Heart left ventricle (tissue), 16 donors: ENCODE measurements at regions not wholly inside any gene's neighbourhood (a gene's known extent, or its start where the extent isn't known, plus 50 kb on each side); places are given as distances from the start of the nearest gene placed in this dataset.

Experiments
- ATAC-seq, 4 donors: fragments of 200-7000 bp; cut with Tn5 transposase; one replicate each; pipeline ENCODE4 v1.9.1; 2020 to 2022; ENCODE audit warnings: moderate library complexity in 4 of 4, mild to moderate bottlenecking in 3 of 4, moderate number of reproducible peaks in 1 of 4
- DNase-seq, 5 donors: peaks; one replicate each; pipeline ENCODE4 v3.0.0-alpha.2; 2020
- H3K27ac ChIP-seq, 12 donors: fragments of 200-600 bp; sonication (generic) in 4 of 12; one replicate each; pipeline versions ENCODE4 v1.5.0 to v1.8.0; 2016 to 2022; ENCODE audit warnings: mild to moderate bottlenecking in 2 of 12
- H3K27me3 ChIP-seq, 9 donors: fragments of 200-600 bp; sonication (generic) in 2 of 9; one replicate each; pipeline versions ENCODE4 v1.5.1 to v1.8.0; 2016 to 2022; ENCODE audit warnings: mild to moderate bottlenecking in 3 of 9
- H3K36me3 ChIP-seq, 9 donors: fragments of 200-600 bp; sonication (generic) in 2 of 9; one replicate each; pipeline versions ENCODE4 v1.5.0 to v1.8.0; 2018 to 2022; ENCODE audit warnings: mild to moderate bottlenecking in 2 of 9
- H3K4me1 ChIP-seq, 12 donors: fragments of 200-600 bp; sonication (generic) in 4 of 12; one replicate each; pipeline versions ENCODE4 v1.5.0 to v1.8.0; 2016 to 2022; ENCODE audit warnings: mild to moderate bottlenecking in 3 of 12
- H3K4me3 ChIP-seq, 12 donors: fragments of 200-600 bp; sonication (generic) in 4 of 12; one replicate each; pipeline versions ENCODE4 v1.5.0 to v1.8.0; 2017 to 2022; ENCODE audit warnings: mild to moderate bottlenecking in 9 of 12, moderate library complexity in 4 of 12
- H3K9me3 ChIP-seq, 12 donors: fragments of 200-600 bp; sonication (generic) in 4 of 12; one replicate each; pipeline versions ENCODE4 v1.5.0 to v1.8.0; 2016 to 2022; ENCODE audit warnings: mild to moderate bottlenecking in 1 of 12
- POLR2A ChIP-seq, 2 donors: fragments of 450-650 bp; IDR thresholded peaks; one replicate each; pipeline ENCODE4 v1.6.1; 2017; ENCODE audit warnings: antibody characterized with exemption in 2 of 2, mild to moderate bottlenecking in 2 of 2, moderate library complexity in 2 of 2
- WGBS, 4 donors: extraction: QIAGEN DNeasy Blood & Tissue Kit in 2 of 4; methylation state at CpG; one replicate each; pipeline versions ENCODE4 v1.1.5 to v1.1.7; 2013 to 2018; 5-methylcytosine and 5-hydroxymethylcytosine counted together
- intact Hi-C, 10 donors: fragments of 100-400 bp; cut with DNase I; formaldehyde crosslinking; loops; one replicate each; pipeline versions ENCODE4 v1.11.1 to v1.14.2; 2022
- TF ChIP-seq, protein P1 (sequence below), 12 donors: fragments of 200-600 bp; sonication (generic) in 4 of 12; IDR thresholded peaks; one replicate each; pipeline versions ENCODE4 v1.5.0 to v1.8.0; 2018 to 2022; ENCODE audit warnings: antibody characterized with exemption in 12 of 12, mild to moderate bottlenecking in 5 of 12
- donor health status: ischemic (EF 13 %, LVEDD 7.1; RV severe dilation, severe dysfunction).
- donor health status: healthy with polysubstance abuse.
- donor health status: DM: no; HTN: yes; CAD: no.
- donor health status: DM: no; HTN: no; CAD: no.
- donor health status: ischemic (EF 25% LVEDD 6.9; RV normal size, moderate dysfunction).
- donor health status: ischemic (EF 25% LVEDD 5.7; RV mildly dilated, moderate dysfunction).
- donor health status: healthy.
- donor health status: DM: yes; HTN: yes; CAD: no.
- donor health status: ischemic (EF 35%, LVEDD 5.7; RV mildly dilated, moderate dysfunction).
- donor health status: nonischemic (EF 11% LVEDD 7.7; RV severe dilation, severe dysfunction).
- donor health status: DM: yes; HTN: yes; CAD: no.
- donor health status: PGD.
- donor health status: ischemic (EF 29% LVEDD 5.4; RV normal size, mild dysfunction).
- donor health status: nonischemic (EF 23%, LVEDD 6.1; RV moderate dilation, normal function).

DNA sequence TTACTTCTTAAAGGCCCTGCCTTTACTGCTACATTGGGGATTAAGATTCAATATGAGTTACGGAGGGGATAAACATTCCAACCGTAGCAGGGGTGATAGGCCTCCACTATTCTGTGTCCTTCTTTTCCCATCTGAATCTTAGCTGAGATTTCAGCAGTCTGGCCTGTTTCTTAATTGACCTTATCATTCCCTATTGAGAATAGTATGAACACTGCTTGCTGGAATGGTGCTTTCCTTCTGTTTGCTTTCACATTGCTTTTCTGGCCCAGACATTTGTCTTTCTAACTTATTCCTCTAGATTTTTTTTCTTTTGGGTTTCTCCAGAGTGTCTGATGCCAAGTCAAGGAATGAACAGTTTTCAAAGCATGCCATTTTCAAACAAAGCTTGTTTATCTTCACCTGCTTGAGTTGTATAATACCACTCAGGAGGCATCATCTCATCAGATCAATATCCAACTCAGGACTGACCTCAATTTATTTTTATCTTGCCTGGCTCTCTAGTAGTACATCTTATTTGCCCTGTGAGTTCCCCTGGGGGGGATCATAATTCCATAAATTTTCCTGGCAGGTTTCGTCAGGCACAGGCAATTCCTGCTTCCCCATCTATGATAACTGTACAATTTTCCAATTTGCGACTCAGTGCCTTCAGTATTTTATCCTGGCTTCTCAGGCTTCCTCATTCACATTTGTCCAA lies 161.1 kb upstream of the STT3B start:
- WGBS, 4 donors, result 68 to 77% (median 72%) methylated on average over 4 of the region's 4 CpGs
- Histone ChIP-seq H3K4me3 (no peak overlapping the region), H3K9me3 (no peaks in the 10 kb centered on the region), H3K27me3 (no peaks in the 10 kb centered on the region), H3K4me1 (peaks cover 0 to 15% (median 0%) of the 10 kb centered on the region in 12 donors), H3K36me3 (no peaks in the 10 kb centered on the region), H3K27ac (peak overlapping the region in 2 of 12 donors; percentile 10 to 14)
- intact Hi-C loops, result no loop called here
- ATAC-seq (no peak), DNase-seq (no peak)
- no peak for TF ChIP-seq POLR2A (IDR thresholded peaks at IDR 0.05)
- TF ChIP-seq, protein P1, sequence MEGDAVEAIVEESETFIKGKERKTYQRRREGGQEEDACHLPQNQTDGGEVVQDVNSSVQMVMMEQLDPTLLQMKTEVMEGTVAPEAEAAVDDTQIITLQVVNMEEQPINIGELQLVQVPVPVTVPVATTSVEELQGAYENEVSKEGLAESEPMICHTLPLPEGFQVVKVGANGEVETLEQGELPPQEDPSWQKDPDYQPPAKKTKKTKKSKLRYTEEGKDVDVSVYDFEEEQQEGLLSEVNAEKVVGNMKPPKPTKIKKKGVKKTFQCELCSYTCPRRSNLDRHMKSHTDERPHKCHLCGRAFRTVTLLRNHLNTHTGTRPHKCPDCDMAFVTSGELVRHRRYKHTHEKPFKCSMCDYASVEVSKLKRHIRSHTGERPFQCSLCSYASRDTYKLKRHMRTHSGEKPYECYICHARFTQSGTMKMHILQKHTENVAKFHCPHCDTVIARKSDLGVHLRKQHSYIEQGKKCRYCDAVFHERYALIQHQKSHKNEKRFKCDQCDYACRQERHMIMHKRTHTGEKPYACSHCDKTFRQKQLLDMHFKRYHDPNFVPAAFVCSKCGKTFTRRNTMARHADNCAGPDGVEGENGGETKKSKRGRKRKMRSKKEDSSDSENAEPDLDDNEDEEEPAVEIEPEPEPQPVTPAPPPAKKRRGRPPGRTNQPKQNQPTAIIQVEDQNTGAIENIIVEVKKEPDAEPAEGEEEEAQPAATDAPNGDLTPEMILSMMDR (IDR thresholded peaks at IDR 0.05), result no peak

DNA sequence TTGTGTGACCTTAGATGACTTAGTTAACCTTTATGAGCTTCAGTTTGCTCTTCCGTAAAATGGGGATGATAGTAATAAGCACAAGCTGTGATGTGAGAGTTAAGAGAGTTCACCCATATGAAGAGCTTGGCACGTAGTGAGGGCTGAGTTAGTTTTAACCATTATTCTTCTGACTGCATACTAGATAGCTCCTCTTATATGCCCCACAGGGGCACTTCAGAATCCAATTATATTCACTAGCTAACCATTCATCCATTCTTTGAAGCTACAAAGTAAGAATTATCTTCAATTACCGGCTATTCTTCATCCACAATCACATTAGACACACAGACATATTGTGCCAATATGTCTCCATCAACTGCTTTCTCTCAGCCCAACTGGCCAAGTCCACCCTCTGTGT lies 159.0 kb upstream of the STT3B start:
- DNase-seq (no peak), ATAC-seq (no peak)
- Histone ChIP-seq H3K27ac (no peak overlapping the region), H3K36me3 (no peaks in the 10 kb centered on the region), H3K4me3 (no peak overlapping the region), H3K9me3 (no peaks in the 10 kb centered on the region), H3K4me1 (peaks cover 0 to 15% (median 0%) of the 10 kb centered on the region in 12 donors), H3K27me3 (no peaks in the 10 kb centered on the region)
- intact Hi-C loops, result no loop called here
- TF ChIP-seq, protein P1 (IDR thresholded peaks at IDR 0.05), result no peak
- no peak for TF ChIP-seq POLR2A (IDR thresholded peaks at IDR 0.05)
- WGBS, 4 donors, result 83 to 96% (median 89%) methylated on average over 3 of the region's 3 CpGs

DNA sequence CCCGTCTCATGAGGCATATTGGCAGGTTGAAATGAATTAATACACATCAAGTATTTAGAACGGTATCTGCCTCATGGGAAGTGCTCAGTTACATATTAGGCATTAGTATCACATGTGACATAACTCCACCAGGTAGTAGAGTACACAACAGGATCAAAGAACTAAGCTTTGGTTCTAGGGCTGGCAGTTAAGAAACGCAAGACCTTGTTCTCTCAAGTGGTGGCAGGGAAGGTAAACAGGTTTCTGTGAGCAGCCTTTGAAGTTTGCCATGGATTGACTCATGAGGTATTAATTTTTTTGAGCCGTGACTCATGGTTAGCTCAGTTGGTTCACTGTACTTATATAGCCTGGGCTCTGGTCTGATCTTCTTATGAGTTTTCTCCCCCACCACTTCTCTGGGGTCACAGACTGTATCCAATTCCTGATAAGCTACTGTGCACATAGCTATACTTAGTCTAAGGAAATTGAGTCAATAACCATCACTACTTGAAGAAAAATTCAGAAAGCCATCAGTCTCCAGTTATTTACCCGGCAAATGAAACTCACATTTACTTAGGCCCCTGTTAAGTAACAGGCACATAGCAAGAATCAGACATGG lies 155.6 kb upstream of the STT3B start:
- TF ChIP-seq POLR2A (IDR thresholded peaks at IDR 0.05), result no peak
- TF ChIP-seq, protein P1 (IDR thresholded peaks at IDR 0.05), result no peak
- Histone ChIP-seq H3K27ac (no peak overlapping the region), H3K36me3 (no peaks in the 10 kb centered on the region), H3K9me3 (no peaks in the 10 kb centered on the region), H3K27me3 (no peaks in the 10 kb centered on the region), H3K4me1 (peaks cover 0 to under 1% (median 0%) of the 10 kb centered on the region in 12 donors), H3K4me3 (no peak overlapping the region)
- WGBS, 4 donors, result 88 to 95% (median 93%) methylated on average over 5 of the region's 5 CpGs
- intact Hi-C loops, result no loop called here
- ATAC-seq, result no peak
- DNase-seq, result no peak

DNA sequence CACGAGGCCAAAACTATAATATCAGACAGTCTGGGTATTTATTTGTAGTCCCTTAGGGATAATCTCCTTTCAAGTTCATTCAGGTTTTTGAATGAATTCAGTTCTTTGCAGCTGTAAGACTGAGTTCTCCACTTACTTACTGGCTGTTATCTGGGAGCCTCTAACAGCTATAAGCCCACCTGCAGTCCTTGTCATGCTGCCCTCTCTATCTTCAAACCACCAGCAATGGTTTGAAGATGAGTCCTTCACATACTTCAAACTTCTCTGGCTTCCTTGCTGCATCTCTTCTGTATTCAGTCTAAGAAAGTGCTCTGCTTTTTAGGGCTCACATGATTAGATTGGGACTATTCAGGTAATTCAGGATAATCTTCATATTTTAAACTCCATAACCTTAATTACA lies 154.5 kb upstream of the STT3B start:
- DNase-seq, result no peak
- no peak for TF ChIP-seq POLR2A (IDR thresholded peaks at IDR 0.05)
- TF ChIP-seq, protein P1 (IDR thresholded peaks at IDR 0.05), result no peak
- no peaks in the 10 kb centered on the region for H3K27me3 ChIP-seq
- no peak for ATAC-seq
- H3K4me3 ChIP-seq, result no peak overlapping the region
- no peaks in the 10 kb centered on the region for H3K36me3 ChIP-seq
- H3K4me1 ChIP-seq, result no peaks in the 10 kb centered on the region
- no peak overlapping the region for H3K27ac ChIP-seq
- H3K9me3 ChIP-seq, result no peaks in the 10 kb centered on the region
- intact Hi-C loops, result no loop called here
- WGBS, 4 donors, result 81 to 90% (median 85%) methylated on average over 1 of the region's 1 CpG
